Ishikawa (cell line): ENCODE measurements at regions not wholly inside any gene's neighbourhood (a gene's known extent, or its start where the extent isn't known, plus 50 kb on each side); places are given as distances from the start of the nearest gene placed in this dataset.

ENCODE experiments used
- FOXM1 ChIP-seq: IDR thresholded peaks from 2 replicates; pipeline ENCODE4 v1.6.1; 2012; ENCODE audit warnings: low read depth, borderline replicate concordance
- TAF1 ChIP-seq: IDR thresholded peaks from 2 replicates; pipeline ENCODE4 v1.6.1; 2012; ENCODE audit warnings: low read depth, mild to moderate bottlenecking
- USF1 ChIP-seq: IDR thresholded peaks from 2 replicates; pipeline ENCODE4 v1.6.1; 2012

GRCh38 chr4:178037459-178038214 is 595.4 kb upstream of the AGA start:
- TF ChIP-seq FOXM1: no peak
- no peak for TF ChIP-seq TAF1
- no peak for TF ChIP-seq USF1
